ENCODE measurements at regions not wholly inside any gene's neighbourhood (a gene's known extent, or its start where the extent isn't known, plus 50 kb on each side); places are given as distances from the start of the nearest gene placed in this dataset.

DNA sequence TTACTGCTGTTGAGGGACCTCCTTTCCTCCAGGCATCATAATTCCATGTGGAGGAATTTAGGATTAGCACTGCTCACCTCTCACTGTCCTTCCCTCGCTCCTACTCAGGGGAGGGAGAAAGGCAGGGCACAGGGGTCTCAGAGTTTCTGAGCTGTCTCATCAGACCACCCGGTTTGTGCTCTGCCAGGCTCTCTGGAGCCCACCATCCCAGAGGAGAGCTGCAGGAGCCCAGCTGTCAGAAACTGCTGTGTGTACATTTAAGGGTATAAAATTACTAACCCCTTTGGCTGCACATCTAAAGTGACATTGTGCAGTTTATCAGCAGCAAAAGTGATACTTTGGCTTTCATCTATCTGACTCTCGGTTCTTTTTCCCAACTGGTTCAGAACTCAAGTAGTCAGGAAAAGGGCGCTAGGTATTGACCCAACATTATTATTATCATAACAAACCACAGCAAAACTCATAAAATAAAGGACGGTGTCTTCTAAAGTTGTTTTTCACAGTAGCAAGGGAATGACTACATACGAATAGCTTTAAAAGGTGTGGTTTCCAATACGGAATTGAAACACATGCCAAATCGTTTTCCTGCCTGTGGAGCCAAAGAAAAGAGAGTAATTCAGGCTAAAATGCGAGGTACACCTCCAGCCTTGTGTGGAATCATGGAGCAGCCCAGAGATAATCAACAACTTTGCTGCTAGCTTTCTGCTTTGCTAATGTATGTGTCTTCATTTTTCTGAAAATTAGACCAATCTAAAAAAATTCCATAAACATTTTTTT, 348.1 kb downstream of the TMEM167A start:
- no peaks in the 10 kb centered on the region for H3K27me3 Mint-ChIP-seq (ENCODE audit: low read depth)
- H3K36me3 Mint-ChIP-seq (ENCODE audit: low read depth) = peaks cover 4% of the 10 kb centered on the region
- no peak overlapping the region for H3K4me3 Mint-ChIP-seq
- peaks cover 29% of the 10 kb centered on the region for H3K4me1 Mint-ChIP-seq
- no peak for TF ChIP-seq CTCF (conservative IDR thresholded peaks at IDR 0.05)
- H3K9me3 Mint-ChIP-seq = peaks cover 9% of the 10 kb centered on the region
- no peak for DNase-seq (ENCODE audit: low read depth, low spot score)
- no peak overlapping the region for H3K27ac Mint-ChIP-seq (ENCODE audit: unreplicated experiment)

- H3K4me1 Mint-ChIP-seq = peaks cover 21% of the 10 kb centered on the region
Observed at GRCh38 chr5:82723168-82723567, 354.0 kb downstream of the TMEM167A start.

DNA sequence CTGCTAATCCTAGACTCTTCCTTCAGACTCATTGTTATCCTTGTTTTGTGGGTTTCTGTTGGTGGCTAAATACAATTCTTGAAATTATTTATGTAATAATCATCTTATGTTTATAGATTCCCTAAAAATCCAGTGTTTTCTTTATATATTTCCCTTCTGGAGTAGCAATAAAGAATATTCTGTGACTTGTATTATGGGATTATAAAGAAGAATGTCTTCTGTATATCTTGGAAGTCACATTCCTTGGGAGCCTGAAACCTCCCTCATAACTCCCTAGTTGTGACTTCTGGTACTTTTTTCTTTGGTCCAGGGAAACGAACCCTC, 356.1 kb downstream of the TMEM167A start:
- no peak for TF ChIP-seq CTCF (conservative IDR thresholded peaks at IDR 0.05)
- H3K36me3 Mint-ChIP-seq (ENCODE audit: low read depth) = peaks cover 2% of the 10 kb centered on the region
- H3K27me3 Mint-ChIP-seq (ENCODE audit: low read depth) = no peaks in the 10 kb centered on the region
- peaks cover 21% of the 10 kb centered on the region for H3K4me1 Mint-ChIP-seq
- no peak overlapping the region for H3K4me3 Mint-ChIP-seq
- peaks cover 5% of the 10 kb centered on the region for H3K9me3 Mint-ChIP-seq
- H3K27ac Mint-ChIP-seq (ENCODE audit: unreplicated experiment) = no peak overlapping the region
- no peak for DNase-seq (ENCODE audit: low read depth, low spot score)

More at GRCh38 chr5:82723168-82723567, 354.0 kb downstream of the TMEM167A start:
- H3K9me3 Mint-ChIP-seq = peaks cover 11% of the 10 kb centered on the region
- H3K27me3 Mint-ChIP-seq (ENCODE audit: low read depth) = no peaks in the 10 kb centered on the region
- DNase-seq (ENCODE audit: low read depth, low spot score) = no peak
- no peak overlapping the region for H3K4me3 Mint-ChIP-seq
- no peak for TF ChIP-seq CTCF (conservative IDR thresholded peaks at IDR 0.05)
- peaks cover 6% of the 10 kb centered on the region for H3K36me3 Mint-ChIP-seq (ENCODE audit: low read depth)
- H3K27ac Mint-ChIP-seq (ENCODE audit: unreplicated experiment) = no peak overlapping the region

GRCh38 chr5:82720213-82721086, 356.7 kb downstream of the TMEM167A start:
- TF ChIP-seq CTCF (conservative IDR thresholded peaks at IDR 0.05) = no peak
- Mint-ChIP-seq H3K9me3 (peaks cover 5% of the 10 kb centered on the region), H3K27me3 (ENCODE audit: low read depth) (no peaks in the 10 kb centered on the region), H3K36me3 (ENCODE audit: low read depth) (peaks cover 2% of the 10 kb centered on the region), H3K4me3 (no peak overlapping the region), H3K27ac (ENCODE audit: unreplicated experiment) (peak overlapping the region; percentile 89), H3K4me1 (peaks cover 21% of the 10 kb centered on the region)
- DNase-seq (ENCODE audit: low read depth, low spot score) = no peak

GRCh38 chr5:82719368-82719767, 357.8 kb downstream of the TMEM167A start:
- no peak for DNase-seq (ENCODE audit: low read depth, low spot score)
- TF ChIP-seq CTCF (conservative IDR thresholded peaks at IDR 0.05) = no peak
- Mint-ChIP-seq H3K4me1 (peaks cover 21% of the 10 kb centered on the region), H3K27me3 (ENCODE audit: low read depth) (no peaks in the 10 kb centered on the region), H3K9me3 (peaks cover 5% of the 10 kb centered on the region), H3K36me3 (ENCODE audit: low read depth) (peaks cover 5% of the 10 kb centered on the region), H3K4me3 (no peak overlapping the region), H3K27ac (ENCODE audit: unreplicated experiment) (no peak overlapping the region)

Data from neural crest cell (in vitro differentiated cells).